GM21381 (cell line): ENCODE measurements at regions not wholly inside any gene's neighbourhood (a gene's known extent, or its start where the extent isn't known, plus 50 kb on each side); places are given as distances from the start of the nearest gene placed in this dataset.

ENCODE experiments used
- ATAC-seq: cut with Tn5 transposase; IDR thresholded peaks from one replicate; pipeline ENCODE4 v1.9.1; 2021; ENCODE audit warnings: mild to moderate bottlenecking, moderate library complexity; ENCODE audit not compliant: unreplicated experiment

DNA sequence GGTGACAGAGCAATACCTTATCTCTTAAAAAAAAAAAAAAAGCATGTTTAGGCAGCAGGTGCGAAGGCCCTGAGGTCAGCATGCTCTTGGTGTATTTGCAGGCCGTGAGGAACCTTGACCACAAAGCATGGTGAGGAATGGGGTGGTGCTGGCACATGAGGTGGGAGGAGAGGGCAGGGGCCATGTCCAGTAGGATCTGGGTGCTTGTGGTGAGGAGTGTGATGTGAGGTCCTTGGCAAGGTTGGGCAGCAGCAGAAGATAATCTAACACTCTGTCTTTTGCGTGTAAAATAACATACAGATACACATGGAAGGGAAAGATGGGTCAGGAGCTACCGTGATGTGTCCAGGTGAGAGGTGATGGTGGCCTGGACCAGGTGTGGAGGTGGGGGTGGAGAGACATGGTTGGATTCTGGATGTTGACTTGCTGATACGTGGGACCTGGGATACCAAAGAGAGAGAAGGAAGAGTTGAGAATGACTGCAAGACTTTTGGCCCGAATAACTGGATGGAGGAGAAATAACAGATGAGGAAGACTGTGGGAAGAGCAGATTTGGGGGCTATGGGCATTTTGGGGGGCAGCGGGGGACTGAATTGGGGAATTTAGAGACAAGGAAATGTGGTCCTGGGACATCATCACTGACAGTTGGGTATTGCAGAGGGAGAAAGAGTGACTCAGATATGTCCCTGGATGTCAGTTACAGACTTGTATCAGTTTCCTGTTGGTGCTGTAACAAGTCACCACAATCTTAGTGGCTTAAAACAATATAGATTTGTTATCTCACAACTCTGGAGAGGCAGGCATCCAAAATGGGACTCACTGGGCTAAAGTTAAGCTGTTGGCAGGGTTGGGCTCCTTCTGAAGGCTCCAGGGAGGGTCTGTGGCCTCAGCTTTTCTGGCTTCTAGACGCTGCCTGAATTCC is 274.9 kb downstream of the HAPSTR1 start:
- ATAC-seq: no peak

DNA sequence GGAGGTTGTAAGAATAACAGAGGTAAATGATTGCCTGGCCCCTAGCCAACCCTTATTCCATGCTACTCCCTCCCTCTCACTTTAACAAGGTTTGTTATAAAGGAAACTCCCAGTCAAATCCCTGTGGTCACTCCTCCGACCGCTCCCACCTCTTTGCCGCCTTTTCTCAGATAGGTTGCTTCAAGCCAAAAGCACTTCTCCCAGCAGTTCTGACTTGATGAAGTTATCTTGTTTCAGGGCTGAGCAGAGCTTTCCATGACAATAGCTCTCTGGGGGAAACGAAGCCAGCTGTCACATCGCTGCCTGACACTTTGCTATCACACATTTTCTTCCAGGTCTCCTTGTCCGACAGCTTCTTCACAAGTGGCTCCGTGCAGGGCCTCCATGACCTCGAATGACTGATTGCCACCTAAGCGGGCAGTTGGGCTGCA is 278.6 kb downstream of the HAPSTR1 start:
- no peak for ATAC-seq

DNA sequence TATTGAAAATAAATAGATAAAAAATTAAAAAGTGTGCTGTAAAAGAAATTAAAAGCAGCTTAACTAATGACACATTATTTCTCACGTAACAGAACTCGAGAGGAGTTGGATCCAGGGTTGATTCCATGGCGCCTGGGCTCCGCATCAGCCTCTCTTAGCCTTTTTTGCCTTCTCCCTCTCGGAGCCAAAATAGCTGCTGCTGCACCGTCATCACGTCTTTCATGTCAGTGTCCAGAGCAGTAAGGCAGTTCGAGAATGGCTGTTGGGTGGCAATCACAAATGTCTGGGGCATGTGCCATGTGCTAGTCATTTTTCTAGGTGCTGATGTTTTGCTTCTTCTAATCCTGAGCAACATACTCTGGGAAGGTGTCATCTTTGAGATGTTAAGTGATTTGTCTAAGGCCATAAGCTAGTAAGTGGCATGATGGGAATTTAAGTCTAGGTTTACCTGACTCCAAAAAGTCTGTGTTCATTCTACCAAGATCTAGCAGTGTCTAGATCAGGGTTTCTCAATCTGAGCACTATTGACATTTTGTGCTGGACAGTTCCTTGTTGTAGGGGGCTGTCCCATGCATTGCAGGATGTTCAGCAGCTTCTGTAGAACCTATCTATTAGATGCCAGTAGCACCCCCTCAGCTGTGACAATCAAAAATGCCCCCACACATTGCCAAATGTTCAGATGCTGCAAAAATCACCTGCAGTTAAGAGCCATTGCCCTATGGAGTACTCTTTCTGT is 280.4 kb downstream of the HAPSTR1 start:
- ATAC-seq: no peak

DNA sequence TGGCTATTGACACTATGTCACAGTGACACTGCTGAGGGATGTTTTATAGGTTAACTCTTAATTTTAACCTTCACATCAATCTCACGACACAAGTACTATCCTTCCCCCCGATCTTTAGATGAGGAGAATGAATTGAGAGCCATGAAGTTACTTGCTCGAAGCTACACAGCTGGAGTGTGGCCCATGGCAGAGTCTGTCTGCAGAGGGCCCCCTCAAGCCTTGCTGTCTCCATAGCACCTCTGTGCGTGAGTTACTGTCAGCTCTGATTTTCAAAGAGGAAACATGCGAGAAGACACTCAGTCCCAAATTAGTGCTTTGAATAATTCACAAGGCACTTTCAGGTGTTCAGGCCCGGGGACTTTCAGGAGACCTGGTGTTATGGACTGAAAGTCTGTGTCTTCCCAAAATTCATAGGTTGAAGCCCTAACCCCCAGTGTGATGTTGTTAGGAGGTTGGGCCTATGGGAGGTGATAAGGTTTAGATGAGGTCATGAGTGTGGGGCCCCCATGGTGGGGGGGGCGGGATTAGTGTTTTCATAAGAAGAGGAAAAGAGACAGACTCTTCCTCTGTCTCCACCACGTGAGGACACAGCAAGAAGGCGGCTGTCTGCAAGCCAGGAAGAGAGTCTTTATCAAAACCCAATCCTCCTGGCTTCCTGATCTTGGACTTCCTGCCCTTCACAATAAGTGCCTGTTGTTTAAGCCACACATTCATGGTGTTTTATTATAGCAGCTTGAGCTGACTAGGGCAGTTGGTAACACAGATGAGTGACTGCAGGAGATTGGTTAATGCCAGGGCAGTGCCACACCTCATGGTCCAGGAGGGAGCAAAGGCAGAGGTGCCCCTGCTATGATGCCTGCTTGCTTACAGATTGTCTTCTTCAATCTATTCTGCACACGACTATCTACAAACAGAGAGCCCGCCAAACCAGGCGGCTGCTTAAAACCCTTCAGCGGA is 281.8 kb downstream of the HAPSTR1 start:
- ATAC-seq: no peak

DNA sequence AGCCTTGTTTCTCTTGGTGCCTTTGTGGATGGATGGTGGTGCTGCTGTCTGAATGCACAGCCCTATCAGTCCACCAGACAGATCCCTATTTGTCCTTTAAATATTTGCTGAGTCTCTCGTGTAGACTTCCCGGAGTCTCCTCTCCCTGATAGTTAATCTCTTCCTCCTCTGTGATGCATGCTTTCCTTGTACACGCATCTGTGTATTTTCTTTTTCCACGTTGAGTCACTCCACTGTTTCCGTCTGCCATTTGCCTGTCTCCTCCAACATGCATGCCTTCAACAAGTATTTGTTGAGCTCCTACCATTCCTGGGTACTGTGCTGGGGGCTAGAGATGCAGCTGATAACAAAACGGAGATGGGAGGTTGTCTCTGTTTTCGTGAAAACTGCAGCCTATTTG is 282.6 kb downstream of the HAPSTR1 start:
- ATAC-seq: no peak

DNA sequence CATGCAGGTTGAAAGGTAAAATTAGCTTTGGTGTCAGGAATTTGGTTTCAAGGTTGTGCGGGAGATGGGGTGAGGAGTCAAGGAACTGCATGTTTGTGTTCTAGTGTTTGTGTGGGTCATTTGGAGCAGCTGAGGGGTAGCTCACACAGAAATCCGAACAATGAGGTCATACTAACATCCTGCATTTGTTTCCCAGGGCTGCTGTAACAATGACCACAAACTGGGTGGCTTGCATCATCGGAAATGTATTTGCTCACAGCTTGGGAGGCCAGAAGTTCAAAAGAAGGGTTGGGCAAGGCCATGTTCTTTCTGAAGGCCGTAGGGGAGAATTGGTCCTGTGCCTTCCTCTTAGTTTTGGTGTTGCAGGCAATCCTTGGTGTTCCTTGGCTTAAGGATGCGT is 287.4 kb downstream of the HAPSTR1 start:
- no peak for ATAC-seq

DNA sequence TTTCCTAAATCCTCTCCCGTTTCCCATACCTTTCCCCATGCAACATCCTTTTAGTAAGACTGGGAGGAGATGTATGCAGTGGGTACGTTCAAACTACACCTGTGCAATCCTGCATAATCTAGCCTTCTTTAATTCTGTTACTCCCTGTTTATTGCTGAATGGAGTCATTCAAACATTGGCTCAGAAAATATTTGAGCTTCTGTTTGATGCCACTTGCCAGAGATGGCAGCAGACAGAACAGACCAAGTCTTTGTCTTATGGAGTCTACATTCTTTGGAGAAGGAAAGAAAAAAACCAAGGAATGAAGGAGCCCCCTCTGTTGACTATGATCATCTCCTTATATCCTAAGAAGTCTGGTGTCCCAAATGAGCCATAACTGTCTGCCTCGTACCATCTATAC is 288.8 kb downstream of the HAPSTR1 start:
- ATAC-seq: no peak

DNA sequence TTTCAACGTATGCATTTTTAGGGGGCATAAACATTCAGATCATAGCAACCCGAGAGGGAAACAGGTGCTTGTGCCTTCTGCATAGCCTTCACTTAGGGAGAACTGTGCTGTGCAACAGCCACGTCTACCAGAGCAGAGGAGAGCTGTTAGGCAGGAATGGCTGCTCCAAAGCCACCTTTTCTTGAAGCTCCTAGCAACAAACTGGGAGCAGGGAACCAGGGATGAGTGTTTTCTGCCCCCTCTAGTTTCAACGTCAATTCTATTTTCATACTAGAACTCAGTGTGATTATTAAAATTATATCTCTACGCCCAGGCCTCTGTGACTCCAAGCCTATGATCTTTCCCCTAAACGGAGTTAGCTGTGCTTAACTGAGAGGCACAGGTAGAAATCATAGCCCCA is 290.0 kb downstream of the HAPSTR1 start:
- no peak for ATAC-seq

DNA sequence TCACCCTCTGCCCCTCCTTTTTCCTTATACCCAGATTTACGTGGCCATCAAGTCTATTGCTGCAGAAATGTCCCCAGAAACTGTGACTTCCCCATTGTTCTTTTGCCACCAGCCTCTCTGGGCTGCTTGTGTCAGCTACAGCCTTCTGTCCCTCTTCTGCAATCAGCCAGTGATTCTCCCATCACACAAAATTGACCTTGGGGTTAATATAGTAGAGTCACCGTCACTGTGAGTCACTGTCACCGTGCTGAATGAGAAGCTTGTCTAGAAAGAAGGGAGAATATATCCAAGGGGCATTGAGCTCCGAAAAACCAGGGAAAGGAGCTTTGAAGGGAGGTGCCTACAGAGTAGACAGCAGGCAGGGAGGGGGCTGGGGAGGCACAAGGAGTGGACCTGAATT is 290.5 kb downstream of the HAPSTR1 start:
- ATAC-seq: no peak

DNA sequence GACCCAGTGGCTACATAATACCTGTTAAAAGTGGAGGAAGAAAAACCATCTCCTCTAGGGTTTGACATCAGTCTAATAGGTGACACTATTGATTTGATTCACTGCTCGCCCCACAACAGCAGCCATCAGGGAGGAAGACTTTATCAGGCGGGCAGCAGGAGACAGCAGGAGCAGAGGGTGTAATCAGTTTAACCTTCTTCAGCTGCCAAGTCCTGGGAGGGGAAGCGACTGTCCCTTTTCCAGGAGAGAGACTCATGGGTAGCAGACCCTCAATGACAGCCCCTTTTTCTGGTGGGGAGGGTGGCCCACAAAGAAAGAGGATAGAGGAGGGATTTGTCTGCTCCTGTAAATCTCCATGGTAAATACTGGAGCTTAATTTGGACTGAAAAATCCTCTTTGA is 291.8 kb downstream of the HAPSTR1 start:
- no peak for ATAC-seq

DNA sequence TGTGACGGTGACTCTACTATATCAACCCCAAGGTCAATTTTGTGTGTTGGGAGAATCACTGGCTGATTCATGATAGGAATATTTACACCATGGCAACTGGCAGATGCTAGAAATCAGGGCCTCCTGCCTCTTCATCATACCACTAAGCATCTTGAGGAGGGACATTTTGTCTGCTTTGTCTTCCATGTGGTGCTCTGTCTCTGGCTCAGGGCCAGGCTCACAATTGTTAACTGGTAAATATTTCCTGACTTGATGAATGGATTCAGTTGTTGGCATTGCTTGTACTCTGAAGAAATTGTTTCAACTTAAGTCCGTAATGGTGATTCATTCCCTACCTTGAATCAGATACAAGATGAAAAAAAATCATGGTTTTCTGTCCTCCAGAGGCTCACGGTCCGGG is 292.7 kb downstream of the HAPSTR1 start:
- no peak for ATAC-seq

DNA sequence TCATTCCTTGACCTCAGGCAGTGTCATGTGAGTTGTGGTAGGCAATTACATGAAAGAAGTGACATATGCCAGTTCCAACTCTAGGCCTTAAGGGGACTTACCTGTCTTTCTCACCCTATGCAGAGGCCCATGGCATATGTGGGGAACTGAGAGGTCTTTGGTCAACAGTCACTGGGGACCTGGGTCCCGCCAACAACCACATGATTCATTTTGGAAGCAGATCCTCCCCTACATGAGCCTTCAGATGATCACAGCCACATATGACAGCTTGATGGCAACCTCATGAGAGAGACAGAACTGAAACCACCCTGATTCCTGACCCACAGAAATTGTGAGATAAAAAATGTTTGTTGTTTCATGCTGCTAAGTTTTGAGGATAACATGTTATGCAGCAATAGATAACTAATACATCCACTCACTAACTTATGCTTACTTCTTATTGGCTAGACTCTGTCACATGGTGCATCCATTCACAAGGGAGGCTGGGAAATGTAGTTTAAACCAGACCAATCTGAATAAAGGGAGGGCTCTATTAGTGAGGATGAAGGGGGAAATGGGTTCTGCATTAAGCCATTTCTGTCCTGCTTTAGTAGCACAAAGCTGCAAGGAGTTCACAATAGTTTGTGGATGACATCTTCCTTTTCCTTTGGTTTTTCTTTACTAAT is 298.2 kb downstream of the HAPSTR1 start:
- ATAC-seq: no peak

DNA sequence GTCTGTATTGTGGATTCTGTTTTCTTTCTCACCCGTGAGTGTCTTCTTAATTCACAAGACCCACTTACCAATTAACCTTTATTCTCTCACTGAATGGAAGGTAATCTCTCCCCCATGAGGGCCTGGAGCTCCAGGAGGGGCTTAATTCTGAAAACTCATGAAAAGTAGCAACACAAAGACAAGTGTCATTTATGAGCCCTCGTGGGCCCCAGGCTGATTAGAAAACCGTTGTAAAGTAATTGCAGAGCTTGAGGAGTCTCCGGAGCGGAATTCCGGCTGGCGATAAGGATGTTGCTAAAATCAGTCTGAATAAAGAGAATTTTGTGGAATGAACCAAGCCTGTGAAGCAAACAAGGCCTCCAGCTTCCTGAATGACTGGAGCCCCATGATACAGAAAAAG is 301.5 kb downstream of the HAPSTR1 start:
- ATAC-seq: no peak

DNA sequence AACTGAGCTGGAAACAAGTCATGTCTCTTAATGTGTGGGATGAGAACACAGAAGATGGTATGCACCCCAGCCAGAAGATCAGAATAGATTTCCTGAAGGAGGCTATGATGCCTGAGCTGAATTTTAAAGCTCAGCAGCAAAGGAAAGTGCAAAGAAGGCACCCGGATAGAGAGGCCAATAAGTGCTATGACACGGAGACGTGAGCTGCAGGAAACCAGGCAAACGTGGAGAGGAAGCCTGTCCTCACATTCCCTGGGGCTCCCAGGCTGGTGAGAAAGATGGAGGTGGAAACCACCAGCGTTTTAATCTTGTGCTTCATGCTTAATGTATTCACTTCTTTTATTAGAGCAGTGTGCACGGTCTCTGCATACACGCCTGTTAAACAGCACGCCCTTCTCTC is 302.1 kb downstream of the HAPSTR1 start:
- no peak for ATAC-seq

DNA sequence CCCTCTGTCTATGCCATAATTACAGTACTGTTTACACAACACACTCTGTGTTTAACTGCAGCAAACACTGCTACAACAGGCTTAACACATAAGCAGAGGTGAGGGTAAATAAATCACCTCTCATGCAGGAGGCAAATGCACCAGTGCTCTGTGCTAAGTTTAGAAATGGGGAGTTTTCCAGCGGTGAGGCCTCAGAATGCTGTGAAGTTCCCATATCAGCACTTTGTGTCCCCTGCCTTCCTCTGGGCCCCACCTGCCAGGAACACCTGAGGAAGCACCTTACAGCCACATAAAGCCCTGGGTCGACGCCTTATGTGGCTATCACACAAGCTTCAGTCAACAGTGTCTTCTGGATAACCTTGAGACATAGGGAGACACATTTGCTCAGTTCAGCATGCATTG is 304.5 kb downstream of the HAPSTR1 start:
- no peak for ATAC-seq

DNA sequence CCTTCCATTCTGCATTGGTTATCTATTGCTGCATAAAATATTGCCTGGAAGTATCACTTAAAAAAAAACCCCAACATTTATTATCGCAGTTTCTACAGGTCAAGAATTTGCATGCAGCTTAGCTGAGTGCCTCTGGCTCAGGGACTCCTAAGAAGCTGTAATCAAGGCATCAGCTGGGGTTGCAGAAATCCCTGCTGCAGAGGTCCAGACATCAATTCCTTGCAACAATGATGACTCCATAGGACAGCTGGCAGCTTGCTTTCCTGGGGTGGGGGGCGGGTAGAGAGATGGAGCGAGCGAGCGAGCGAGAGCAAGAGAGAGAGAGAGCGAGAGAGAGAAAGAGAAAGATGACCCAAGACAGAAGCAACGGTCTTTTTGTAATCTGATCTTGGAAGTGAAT is 308.1 kb downstream of the HAPSTR1 start:
- no peak for ATAC-seq

DNA sequence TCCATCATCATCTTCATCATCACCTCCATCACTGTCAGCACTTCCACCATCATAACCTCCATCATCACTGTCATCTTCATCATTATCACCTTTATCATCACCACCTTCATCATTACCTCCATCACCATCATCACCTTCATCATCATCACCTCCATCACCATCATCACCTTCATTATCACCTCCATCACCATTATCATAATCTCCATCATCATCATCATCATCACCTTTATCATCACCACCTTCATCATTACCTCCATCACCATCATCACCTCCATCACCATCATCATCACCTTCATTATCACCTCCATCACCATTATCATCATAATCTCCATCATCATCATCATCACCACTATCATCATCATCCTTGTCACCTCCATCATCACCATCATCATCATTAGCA is 309.7 kb downstream of the HAPSTR1 start:
- no peak for ATAC-seq

DNA sequence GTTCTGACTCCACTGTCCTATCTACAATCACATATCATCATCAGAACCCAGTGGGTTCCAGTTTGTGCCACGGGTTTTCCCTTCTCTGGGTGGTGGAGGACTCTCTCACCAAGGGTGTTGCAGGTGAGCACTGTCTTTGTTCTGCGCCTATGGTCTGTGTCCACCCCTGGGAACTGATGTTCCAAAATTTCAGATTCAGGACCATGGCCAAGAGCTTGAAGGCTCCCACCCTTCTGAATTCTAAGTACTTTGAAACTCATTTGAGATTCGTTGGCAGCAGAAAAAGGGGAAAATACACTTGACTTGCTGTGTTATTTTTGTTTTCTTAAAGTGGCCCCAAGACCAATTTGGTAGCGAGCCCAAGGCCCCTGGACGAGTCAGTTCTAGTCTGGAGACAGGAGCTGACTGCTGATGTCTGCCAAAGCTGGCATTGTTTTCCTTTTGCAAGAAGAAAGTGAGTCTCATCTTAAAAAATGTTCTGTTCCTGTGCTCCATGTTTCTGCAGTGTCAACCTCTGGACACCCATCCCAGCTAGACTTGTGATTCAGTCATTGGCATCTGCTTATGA is 310.9 kb downstream of the HAPSTR1 start:
- ATAC-seq: no peak

DNA sequence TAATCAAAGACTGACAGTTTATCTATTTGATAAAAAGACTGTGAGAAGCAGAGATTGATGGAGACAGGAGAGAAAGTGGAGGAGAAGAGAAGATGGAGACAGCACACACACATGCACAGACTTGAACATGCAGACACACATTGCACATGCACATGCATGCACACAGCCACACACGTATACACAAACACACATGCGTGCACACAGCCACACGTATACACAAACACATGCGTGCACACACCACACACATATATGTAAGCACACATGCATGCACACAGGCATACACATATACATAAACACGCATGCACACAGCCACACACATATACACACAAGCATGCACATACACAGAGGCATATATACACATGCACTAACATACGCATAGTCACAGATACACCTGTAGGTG is 313.4 kb downstream of the HAPSTR1 start:
- ATAC-seq: no peak

DNA sequence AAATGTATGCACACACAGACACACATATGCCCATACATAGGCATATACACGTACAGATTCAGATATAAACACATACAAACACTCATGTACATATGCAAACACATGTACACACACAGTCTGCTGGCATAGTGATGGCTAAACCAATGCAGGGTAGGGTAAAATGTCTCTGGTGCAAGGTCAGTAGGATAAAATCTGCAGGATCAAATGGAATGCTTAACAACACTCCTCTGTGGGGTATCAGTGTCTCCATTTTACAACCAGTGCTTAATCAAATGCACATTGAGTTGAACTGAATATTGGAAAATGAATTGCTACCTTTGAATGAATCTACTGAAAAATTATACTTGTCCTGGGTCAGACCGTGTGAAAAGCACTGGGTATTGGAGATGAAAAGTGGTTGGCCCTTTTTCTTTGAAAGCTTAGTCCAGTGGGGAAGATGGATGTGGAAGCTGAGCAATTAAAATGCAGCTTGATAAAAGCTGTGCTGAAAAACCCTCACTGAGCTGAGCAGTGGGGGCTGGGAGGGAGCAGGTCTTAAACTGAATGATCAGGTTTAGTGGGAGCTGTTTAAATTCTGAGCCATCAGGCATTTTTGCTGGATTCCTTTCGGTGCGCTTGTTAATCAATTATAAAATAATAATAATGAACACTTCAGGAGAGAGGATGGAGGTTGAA is 314.7 kb downstream of the HAPSTR1 start:
- ATAC-seq: no peak
